ENCODE measurements at regions not wholly inside any gene's neighbourhood (a gene's known extent, or its start where the extent isn't known, plus 50 kb on each side); places are given as distances from the start of the nearest gene placed in this dataset.

GRCh38 chr13:34422956-34423355 lies 519.1 kb upstream of the NBEA start:
- DNase-seq: no peak

- no peak for DNase-seq
Observed at GRCh38 chr13:34425327-34425949, 516.6 kb upstream of the NBEA start.

- no peak for DNase-seq
Observed at GRCh38 chr13:34428911-34429310, 513.2 kb upstream of the NBEA start.

- DNase-seq: no peak
Observed at GRCh38 chr13:34430294-34430693, 511.8 kb upstream of the NBEA start.

GRCh38 chr13:34431827-34432581 lies 510.1 kb upstream of the NBEA start:
- DNase-seq: no peak

GRCh38 chr13:34435338-34435737 lies 506.7 kb upstream of the NBEA start:
- DNase-seq: no peak

GRCh38 chr13:34437873-34438272 lies 504.2 kb upstream of the NBEA start:
- no peak for DNase-seq

GRCh38 chr13:34452831-34453230 lies 489.2 kb upstream of the NBEA start:
- DNase-seq: no peak

GRCh38 chr13:34458756-34459715 lies 483.0 kb upstream of the NBEA start:
- DNase-seq: no peak

- DNase-seq: no peak
Observed at GRCh38 chr13:34459856-34460255, 482.2 kb upstream of the NBEA start.

GRCh38 chr13:34462843-34463242 lies 479.2 kb upstream of the NBEA start:
- no peak for DNase-seq

GRCh38 chr13:34464011-34464410 lies 478.1 kb upstream of the NBEA start:
- no peak for DNase-seq

GRCh38 chr13:34465423-34465922 lies 476.6 kb upstream of the NBEA start:
- no peak for DNase-seq

- no peak for DNase-seq
Observed at GRCh38 chr13:34466301-34466700, 475.8 kb upstream of the NBEA start.

GRCh38 chr13:34467450-34468083 lies 474.5 kb upstream of the NBEA start:
- DNase-seq: no peak

GRCh38 chr13:34469196-34469986 lies 472.7 kb upstream of the NBEA start:
- DNase-seq: no peak

- DNase-seq: no peak
Observed at GRCh38 chr13:34474187-34474868, 467.7 kb upstream of the NBEA start.

GRCh38 chr13:34478376-34478775 lies 463.7 kb upstream of the NBEA start:
- DNase-seq: no peak

- DNase-seq: no peak
Observed at GRCh38 chr13:34502011-34502410, 440.1 kb upstream of the NBEA start.

GRCh38 chr13:34502621-34503020 lies 439.4 kb upstream of the NBEA start:
- no peak for DNase-seq

GRCh38 chr13:34506796-34507195 lies 435.3 kb upstream of the NBEA start:
- no peak for DNase-seq
